ENCODE measurements at regions not wholly inside any gene's neighbourhood (a gene's known extent, or its start where the extent isn't known, plus 50 kb on each side); places are given as distances from the start of the nearest gene placed in this dataset.

DNA sequence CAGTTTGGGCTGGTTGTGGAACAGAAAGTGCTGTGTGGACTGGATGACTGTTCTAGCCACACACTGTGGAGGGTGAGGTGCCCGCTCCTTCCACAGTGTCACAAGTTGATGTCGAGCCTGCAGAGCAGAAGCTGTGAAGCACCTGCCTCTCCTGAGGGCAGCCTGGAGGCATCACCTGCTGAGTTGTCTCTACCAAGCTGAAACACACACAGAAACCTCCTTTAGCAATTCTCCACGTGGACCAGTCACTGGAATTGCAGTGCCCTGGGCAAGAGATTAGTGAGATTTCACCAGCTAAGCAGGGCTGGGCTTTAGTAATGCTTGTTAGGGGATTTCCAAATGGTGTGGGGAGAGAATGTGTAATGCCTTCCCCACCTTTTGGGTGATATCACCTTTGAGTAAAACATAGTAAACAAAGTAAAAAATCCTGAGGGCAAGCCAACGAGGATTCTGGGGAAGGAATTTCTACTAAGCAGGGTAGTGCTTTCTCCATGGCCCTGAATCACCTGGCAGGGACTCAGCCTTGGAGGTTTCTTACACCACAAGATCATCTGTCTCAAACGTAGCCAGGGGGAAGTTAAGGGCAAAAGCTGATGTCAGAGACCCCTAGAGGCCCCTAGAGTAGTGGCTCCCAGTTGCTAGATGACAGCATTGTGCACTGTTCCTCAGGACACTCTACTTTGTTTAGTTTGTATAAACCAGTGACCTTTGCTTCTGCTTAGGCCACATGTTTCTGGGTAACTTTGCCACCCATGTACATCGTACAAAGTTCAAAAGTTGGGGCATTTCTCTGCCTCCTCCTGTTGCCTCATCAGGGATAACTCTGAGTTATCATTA is 233.1 kb upstream of the IGFBP3 start:
- H3K4me3 ChIP-seq: no peak overlapping the region
- no peaks in the 10 kb centered on the region for H3K4me1 ChIP-seq
- no peaks in the 10 kb centered on the region for H3K36me3 ChIP-seq
- H3K27ac ChIP-seq: no peak overlapping the region
- TF ChIP-seq POLR2A (IDR thresholded peaks at IDR 0.05): no peak
- TF ChIP-seq, protein P1, sequence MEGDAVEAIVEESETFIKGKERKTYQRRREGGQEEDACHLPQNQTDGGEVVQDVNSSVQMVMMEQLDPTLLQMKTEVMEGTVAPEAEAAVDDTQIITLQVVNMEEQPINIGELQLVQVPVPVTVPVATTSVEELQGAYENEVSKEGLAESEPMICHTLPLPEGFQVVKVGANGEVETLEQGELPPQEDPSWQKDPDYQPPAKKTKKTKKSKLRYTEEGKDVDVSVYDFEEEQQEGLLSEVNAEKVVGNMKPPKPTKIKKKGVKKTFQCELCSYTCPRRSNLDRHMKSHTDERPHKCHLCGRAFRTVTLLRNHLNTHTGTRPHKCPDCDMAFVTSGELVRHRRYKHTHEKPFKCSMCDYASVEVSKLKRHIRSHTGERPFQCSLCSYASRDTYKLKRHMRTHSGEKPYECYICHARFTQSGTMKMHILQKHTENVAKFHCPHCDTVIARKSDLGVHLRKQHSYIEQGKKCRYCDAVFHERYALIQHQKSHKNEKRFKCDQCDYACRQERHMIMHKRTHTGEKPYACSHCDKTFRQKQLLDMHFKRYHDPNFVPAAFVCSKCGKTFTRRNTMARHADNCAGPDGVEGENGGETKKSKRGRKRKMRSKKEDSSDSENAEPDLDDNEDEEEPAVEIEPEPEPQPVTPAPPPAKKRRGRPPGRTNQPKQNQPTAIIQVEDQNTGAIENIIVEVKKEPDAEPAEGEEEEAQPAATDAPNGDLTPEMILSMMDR (IDR thresholded peaks at IDR 0.05 in 4 of 5, conservative IDR thresholded peaks at IDR 0.05 in 1 of 5): no peak
- H3K9me3 ChIP-seq: no peaks in the 10 kb centered on the region
- intact Hi-C loops (cut with DNase I; ENCODE audit: low total_unique reads) (no loop called here), in situ Hi-C loops (cut with MboI; ENCODE audit: low sequenced_read_pairs in 4 of 4) (no loop called here)
- ATAC-seq: peak in 1 of 2 donors; percentile 46
- no peaks in the 10 kb centered on the region for H3K27me3 ChIP-seq
- DNase-seq: peak in 1 of 2 donors; percentile 37

DNA sequence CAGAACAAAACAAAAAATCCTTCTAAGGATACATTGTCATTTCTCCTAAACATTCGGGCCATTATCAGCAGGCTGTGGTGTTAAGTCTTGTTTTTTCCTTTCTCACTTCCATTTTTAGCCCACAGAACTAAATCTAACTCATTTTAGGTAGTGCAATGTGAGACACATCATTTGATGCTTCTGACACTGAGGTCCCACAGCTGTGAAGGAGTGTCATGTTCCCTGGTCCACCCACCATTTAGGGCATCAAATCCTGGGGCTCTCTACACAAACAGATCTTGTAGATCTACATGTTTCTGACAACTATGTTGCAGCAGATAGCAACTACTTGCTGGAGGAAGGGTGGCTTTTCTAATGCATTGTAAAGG is 232.5 kb upstream of the IGFBP3 start:
- no peak for TF ChIP-seq POLR2A (IDR thresholded peaks at IDR 0.05)
- TF ChIP-seq, protein P1 (IDR thresholded peaks at IDR 0.05 in 4 of 5, conservative IDR thresholded peaks at IDR 0.05 in 1 of 5): no peak
- ATAC-seq (no peak), DNase-seq (no peak)
- H3K9me3 ChIP-seq: no peaks in the 10 kb centered on the region
- no peak overlapping the region for H3K4me3 ChIP-seq
- intact Hi-C loops (cut with DNase I; ENCODE audit: low total_unique reads): no loop called here
- in situ Hi-C loops (cut with MboI; ENCODE audit: low sequenced_read_pairs in 4 of 4): no loop called here
- no peaks in the 10 kb centered on the region for H3K4me1 ChIP-seq
- no peaks in the 10 kb centered on the region for H3K36me3 ChIP-seq
- H3K27me3 ChIP-seq: no peaks in the 10 kb centered on the region
- H3K27ac ChIP-seq: no peak overlapping the region

DNA sequence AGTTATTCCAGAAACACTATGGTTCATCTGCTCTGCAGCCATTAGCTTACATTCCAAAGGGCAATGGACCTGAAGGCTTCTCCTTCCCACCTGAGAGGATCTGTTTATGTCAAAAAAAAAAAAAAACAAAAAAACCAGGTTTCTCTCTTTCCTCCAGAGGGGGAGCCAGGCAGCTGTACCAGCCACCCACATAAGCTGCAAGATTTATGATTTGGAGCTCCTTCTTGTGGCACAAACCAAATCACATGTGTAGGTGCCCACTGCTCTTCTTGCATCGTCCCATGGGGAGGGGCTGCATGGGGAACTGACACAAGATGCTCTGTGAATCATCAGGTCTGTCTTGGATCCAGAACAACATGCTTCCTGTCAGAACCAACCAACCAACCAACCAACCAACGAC is 231.6 kb upstream of the IGFBP3 start:
- DNase-seq (no peak), ATAC-seq (no peak)
- intact Hi-C loops (cut with DNase I; ENCODE audit: low total_unique reads): no loop called here
- Histone ChIP-seq H3K4me3 (no peak overlapping the region), H3K27ac (no peak overlapping the region), H3K27me3 (no peaks in the 10 kb centered on the region), H3K9me3 (no peaks in the 10 kb centered on the region), H3K36me3 (no peaks in the 10 kb centered on the region), H3K4me1 (no peaks in the 10 kb centered on the region)
- TF ChIP-seq POLR2A (IDR thresholded peaks at IDR 0.05): no peak
- TF ChIP-seq, protein P1 (IDR thresholded peaks at IDR 0.05 in 4 of 5, conservative IDR thresholded peaks at IDR 0.05 in 1 of 5): no peak
- in situ Hi-C loops (cut with MboI; ENCODE audit: low sequenced_read_pairs in 4 of 4): no loop called here

DNA sequence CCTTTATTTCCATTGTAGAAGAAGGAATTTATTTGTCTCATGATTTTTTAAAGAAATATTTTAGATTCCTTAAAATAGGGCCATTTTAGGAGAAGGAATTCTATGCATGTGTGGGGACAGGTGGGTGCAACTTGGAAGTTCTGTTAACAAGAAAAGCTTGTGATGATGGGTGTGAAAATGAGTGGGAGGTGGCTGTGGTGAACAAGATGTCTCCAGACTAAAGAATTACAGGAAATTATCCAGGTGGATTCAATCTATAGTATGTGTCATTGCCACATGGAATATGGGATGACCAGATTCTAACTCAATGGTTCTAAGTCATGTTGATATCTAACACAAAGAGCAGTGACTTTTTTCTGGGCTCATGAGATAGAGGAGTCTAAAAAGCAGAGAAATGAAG is 229.6 kb upstream of the IGFBP3 start:
- H3K27ac ChIP-seq: no peak overlapping the region
- H3K9me3 ChIP-seq: no peaks in the 10 kb centered on the region
- H3K4me1 ChIP-seq: no peaks in the 10 kb centered on the region
- intact Hi-C loops (cut with DNase I; ENCODE audit: low total_unique reads): no loop called here
- H3K27me3 ChIP-seq: no peaks in the 10 kb centered on the region
- ATAC-seq (no peak), DNase-seq (no peak)
- H3K4me3 ChIP-seq: no peak overlapping the region
- no peaks in the 10 kb centered on the region for H3K36me3 ChIP-seq
- no peak for TF ChIP-seq POLR2A (IDR thresholded peaks at IDR 0.05)
- TF ChIP-seq, protein P1 (IDR thresholded peaks at IDR 0.05 in 4 of 5, conservative IDR thresholded peaks at IDR 0.05 in 1 of 5): no peak
- in situ Hi-C loops (cut with MboI; ENCODE audit: low sequenced_read_pairs in 4 of 4): no loop called here

DNA sequence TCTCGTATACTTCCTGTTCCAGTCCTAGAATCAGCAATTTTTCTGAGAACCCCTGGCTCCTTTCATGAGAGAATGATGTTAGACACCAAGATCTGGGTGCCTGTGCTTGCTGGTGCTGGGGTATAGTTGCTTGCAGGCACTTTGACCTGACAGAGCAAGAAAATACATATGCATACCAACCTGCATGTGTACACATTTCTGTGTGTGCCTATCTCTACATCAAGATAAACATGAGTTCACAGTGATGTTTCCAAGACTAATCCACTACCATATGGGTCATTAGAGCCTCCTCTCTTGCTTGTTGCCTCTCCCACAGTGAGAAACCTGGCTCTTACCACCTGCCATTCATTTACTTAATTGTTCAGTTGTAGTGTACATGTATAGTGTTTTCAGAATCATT is 229.1 kb upstream of the IGFBP3 start:
- Histone ChIP-seq H3K4me1 (no peaks in the 10 kb centered on the region), H3K36me3 (no peaks in the 10 kb centered on the region), H3K27ac (no peak overlapping the region), H3K9me3 (no peaks in the 10 kb centered on the region), H3K27me3 (no peaks in the 10 kb centered on the region), H3K4me3 (no peak overlapping the region)
- ATAC-seq: no peak
- TF ChIP-seq, protein P1 (IDR thresholded peaks at IDR 0.05 in 4 of 5, conservative IDR thresholded peaks at IDR 0.05 in 1 of 5): no peak
- no peak for TF ChIP-seq POLR2A (IDR thresholded peaks at IDR 0.05)
- intact Hi-C loops (cut with DNase I; ENCODE audit: low total_unique reads): no loop called here
- in situ Hi-C loops (cut with MboI; ENCODE audit: low sequenced_read_pairs in 4 of 4): no loop called here
- no peak for DNase-seq
